ENCODE measurements at regions not wholly inside any gene's neighbourhood (a gene's known extent, or its start where the extent isn't known, plus 50 kb on each side); places are given as distances from the start of the nearest gene placed in this dataset.

GRCh38 chr2:58584606-58585118, 343.5 kb upstream of the FANCL start:
- H3K36me3 ChIP-seq (ENCODE audit: insufficient read depth, low read length), result no peaks in the 10 kb centered on the region
- H3K9me3 ChIP-seq (replicated peaks; ENCODE audit: low read length), result no peaks in the 10 kb centered on the region
- H3K27me3 ChIP-seq (ENCODE audit: control insufficient read depth, insufficient read depth, low read length), result no peaks in the 10 kb centered on the region
- no peaks in the 10 kb centered on the region for H3K4me1 ChIP-seq (ENCODE audit: control insufficient read depth, insufficient read depth, low read length)
- no peak overlapping the region for H3K4me3 ChIP-seq (ENCODE audit: low read length)
- H3K4me2 ChIP-seq (ENCODE audit: low read length), result no peak overlapping the region
- no peak overlapping the region for H3K9ac ChIP-seq (ENCODE audit: low read depth, low read length)

GRCh38 chr2:58578276-58578675, 337.2 kb upstream of the FANCL start:
- H3K9me3 ChIP-seq (replicated peaks; ENCODE audit: low read length), result no peaks in the 10 kb centered on the region
- H3K36me3 ChIP-seq (ENCODE audit: insufficient read depth, low read length), result no peaks in the 10 kb centered on the region
- H3K4me1 ChIP-seq (ENCODE audit: control insufficient read depth, insufficient read depth, low read length), result no peaks in the 10 kb centered on the region
- no peak overlapping the region for H3K9ac ChIP-seq (ENCODE audit: low read depth, low read length)
- no peaks in the 10 kb centered on the region for H3K27me3 ChIP-seq (ENCODE audit: control insufficient read depth, insufficient read depth, low read length)
- H3K4me2 ChIP-seq (ENCODE audit: low read length), result no peak overlapping the region
- no peak overlapping the region for H3K4me3 ChIP-seq (ENCODE audit: low read length)

GRCh38 chr2:58574873-58575272, 333.7 kb upstream of the FANCL start:
- Histone ChIP-seq H3K4me3 (ENCODE audit: low read length) (no peak overlapping the region), H3K9ac (ENCODE audit: low read depth, low read length) (no peak overlapping the region), H3K4me2 (ENCODE audit: low read length) (no peak overlapping the region), H3K27me3 (ENCODE audit: control insufficient read depth, insufficient read depth, low read length) (no peaks in the 10 kb centered on the region), H3K9me3 (replicated peaks; ENCODE audit: low read length) (no peaks in the 10 kb centered on the region), H3K36me3 (ENCODE audit: insufficient read depth, low read length) (no peaks in the 10 kb centered on the region), H3K4me1 (ENCODE audit: control insufficient read depth, insufficient read depth, low read length) (peaks cover 2% of the 10 kb centered on the region)

- Histone ChIP-seq H3K36me3 (ENCODE audit: insufficient read depth, low read length) (no peaks in the 10 kb centered on the region), H3K4me2 (ENCODE audit: low read length) (no peak overlapping the region), H3K4me3 (ENCODE audit: low read length) (no peak overlapping the region), H3K9ac (ENCODE audit: low read depth, low read length) (no peak overlapping the region), H3K9me3 (replicated peaks; ENCODE audit: low read length) (no peaks in the 10 kb centered on the region), H3K27me3 (ENCODE audit: control insufficient read depth, insufficient read depth, low read length) (no peaks in the 10 kb centered on the region), H3K4me1 (ENCODE audit: control insufficient read depth, insufficient read depth, low read length) (peaks cover 3% of the 10 kb centered on the region)
Observed at GRCh38 chr2:58572731-58573130, 331.6 kb upstream of the FANCL start.

- Histone ChIP-seq H3K9me3 (replicated peaks; ENCODE audit: low read length) (no peaks in the 10 kb centered on the region), H3K9ac (ENCODE audit: low read depth, low read length) (no peak overlapping the region), H3K4me1 (ENCODE audit: control insufficient read depth, insufficient read depth, low read length) (peaks cover 3% of the 10 kb centered on the region)
Observed at GRCh38 chr2:58571181-58571852, 330.2 kb upstream of the FANCL start.

GRCh38 chr2:58569475-58570185, 328.5 kb upstream of the FANCL start:
- no peaks in the 10 kb centered on the region for H3K36me3 ChIP-seq (ENCODE audit: insufficient read depth, low read length)
- H3K4me2 ChIP-seq (ENCODE audit: low read length), result no peak overlapping the region
- no peak overlapping the region for H3K9ac ChIP-seq (ENCODE audit: low read depth, low read length)
- H3K9me3 ChIP-seq (replicated peaks; ENCODE audit: low read length), result no peaks in the 10 kb centered on the region
- H3K4me3 ChIP-seq (ENCODE audit: low read length), result no peak overlapping the region
- peaks cover 3% of the 10 kb centered on the region for H3K4me1 ChIP-seq (ENCODE audit: control insufficient read depth, insufficient read depth, low read length)
- no peaks in the 10 kb centered on the region for H3K27me3 ChIP-seq (ENCODE audit: control insufficient read depth, insufficient read depth, low read length)

More at GRCh38 chr2:58571181-58571852, 330.2 kb upstream of the FANCL start:
- H3K36me3 ChIP-seq (ENCODE audit: insufficient read depth, low read length), result no peaks in the 10 kb centered on the region
- no peaks in the 10 kb centered on the region for H3K27me3 ChIP-seq (ENCODE audit: control insufficient read depth, insufficient read depth, low read length)
- no peak overlapping the region for H3K4me2 ChIP-seq (ENCODE audit: low read length)
- no peak overlapping the region for H3K4me3 ChIP-seq (ENCODE audit: low read length)

- no peaks in the 10 kb centered on the region for H3K36me3 ChIP-seq (ENCODE audit: insufficient read depth, low read length)
- no peak overlapping the region for H3K4me3 ChIP-seq (ENCODE audit: low read length)
- H3K4me1 ChIP-seq (ENCODE audit: control insufficient read depth, insufficient read depth, low read length), result peaks cover 3% of the 10 kb centered on the region
- no peak overlapping the region for H3K9ac ChIP-seq (ENCODE audit: low read depth, low read length)
- no peak overlapping the region for H3K4me2 ChIP-seq (ENCODE audit: low read length)
- no peaks in the 10 kb centered on the region for H3K9me3 ChIP-seq (replicated peaks; ENCODE audit: low read length)
- H3K27me3 ChIP-seq (ENCODE audit: control insufficient read depth, insufficient read depth, low read length), result no peaks in the 10 kb centered on the region
Observed at GRCh38 chr2:58568901-58569300, 327.8 kb upstream of the FANCL start.

GRCh38 chr2:58562276-58562675, 321.2 kb upstream of the FANCL start:
- no peak overlapping the region for H3K9ac ChIP-seq (ENCODE audit: low read depth, low read length)

GRCh38 chr2:58560531-58560930, 319.4 kb upstream of the FANCL start:
- Histone ChIP-seq H3K36me3 (ENCODE audit: insufficient read depth, low read length) (no peaks in the 10 kb centered on the region), H3K9ac (ENCODE audit: low read depth, low read length) (no peak overlapping the region), H3K4me2 (ENCODE audit: low read length) (no peak overlapping the region), H3K4me3 (ENCODE audit: low read length) (no peak overlapping the region), H3K27me3 (ENCODE audit: control insufficient read depth, insufficient read depth, low read length) (peaks cover 3% of the 10 kb centered on the region), H3K9me3 (replicated peaks; ENCODE audit: low read length) (no peaks in the 10 kb centered on the region), H3K4me1 (ENCODE audit: control insufficient read depth, insufficient read depth, low read length) (no peaks in the 10 kb centered on the region)

More at GRCh38 chr2:58562276-58562675, 321.2 kb upstream of the FANCL start:
- Histone ChIP-seq H3K4me1 (ENCODE audit: control insufficient read depth, insufficient read depth, low read length) (no peaks in the 10 kb centered on the region), H3K27me3 (ENCODE audit: control insufficient read depth, insufficient read depth, low read length) (no peaks in the 10 kb centered on the region), H3K4me3 (ENCODE audit: low read length) (no peak overlapping the region), H3K4me2 (ENCODE audit: low read length) (no peak overlapping the region), H3K36me3 (ENCODE audit: insufficient read depth, low read length) (no peaks in the 10 kb centered on the region), H3K9me3 (replicated peaks; ENCODE audit: low read length) (no peaks in the 10 kb centered on the region)

GRCh38 chr2:58558881-58559280, 317.8 kb upstream of the FANCL start:
- no peaks in the 10 kb centered on the region for H3K4me1 ChIP-seq (ENCODE audit: control insufficient read depth, insufficient read depth, low read length)
- H3K9me3 ChIP-seq (replicated peaks; ENCODE audit: low read length), result no peaks in the 10 kb centered on the region
- H3K9ac ChIP-seq (ENCODE audit: low read depth, low read length), result no peak overlapping the region
- H3K36me3 ChIP-seq (ENCODE audit: insufficient read depth, low read length), result no peaks in the 10 kb centered on the region
- H3K27me3 ChIP-seq (ENCODE audit: control insufficient read depth, insufficient read depth, low read length), result peaks cover 3% of the 10 kb centered on the region
- H3K4me2 ChIP-seq (ENCODE audit: low read length), result no peak overlapping the region
- no peak overlapping the region for H3K4me3 ChIP-seq (ENCODE audit: low read length)

GRCh38 chr2:58557176-58557575, 316.1 kb upstream of the FANCL start:
- no peaks in the 10 kb centered on the region for H3K4me1 ChIP-seq (ENCODE audit: control insufficient read depth, insufficient read depth, low read length)
- no peaks in the 10 kb centered on the region for H3K36me3 ChIP-seq (ENCODE audit: insufficient read depth, low read length)
- H3K4me2 ChIP-seq (ENCODE audit: low read length), result no peak overlapping the region
- peaks cover 3% of the 10 kb centered on the region for H3K27me3 ChIP-seq (ENCODE audit: control insufficient read depth, insufficient read depth, low read length)
- no peaks in the 10 kb centered on the region for H3K9me3 ChIP-seq (replicated peaks; ENCODE audit: low read length)
- no peak overlapping the region for H3K9ac ChIP-seq (ENCODE audit: low read depth, low read length)
- H3K4me3 ChIP-seq (ENCODE audit: low read length), result no peak overlapping the region

GRCh38 chr2:58553937-58554336, 312.8 kb upstream of the FANCL start:
- H3K36me3 ChIP-seq (ENCODE audit: insufficient read depth, low read length), result no peaks in the 10 kb centered on the region
- H3K27me3 ChIP-seq (ENCODE audit: control insufficient read depth, insufficient read depth, low read length), result peaks cover 3% of the 10 kb centered on the region
- H3K4me1 ChIP-seq (ENCODE audit: control insufficient read depth, insufficient read depth, low read length), result no peaks in the 10 kb centered on the region
- H3K4me2 ChIP-seq (ENCODE audit: low read length), result no peak overlapping the region
- H3K9ac ChIP-seq (ENCODE audit: low read depth, low read length), result no peak overlapping the region
- H3K9me3 ChIP-seq (replicated peaks; ENCODE audit: low read length), result no peaks in the 10 kb centered on the region
- no peak overlapping the region for H3K4me3 ChIP-seq (ENCODE audit: low read length)

Data from skeletal muscle satellite cell (primary cell).